ENCODE measurements at regions not wholly inside any gene's neighbourhood (a gene's known extent, or its start where the extent isn't known, plus 50 kb on each side); places are given as distances from the start of the nearest gene placed in this dataset.

DNA sequence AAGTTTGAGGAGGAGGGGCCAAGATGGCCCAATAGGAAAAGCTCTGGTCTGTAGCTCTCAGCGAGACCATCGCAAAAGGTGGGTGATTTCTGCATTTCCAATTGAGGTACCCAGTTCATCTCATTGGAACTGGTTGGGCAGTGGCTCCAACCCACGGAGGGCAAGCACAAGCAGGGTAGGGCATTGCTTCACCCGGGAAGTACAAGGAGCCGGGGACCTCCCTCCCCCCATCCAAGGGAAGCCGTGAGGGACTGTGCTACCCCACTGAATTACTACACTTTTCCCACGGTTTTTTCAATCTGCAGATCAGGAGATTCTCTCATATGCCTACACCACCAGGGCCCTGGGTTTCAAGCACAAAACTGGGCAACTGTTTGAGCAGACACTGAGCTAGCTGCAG is 58.0 kb upstream of the EFCAB3 start:
- TF ChIP-seq SIN3A (IDR thresholded peaks at IDR 0.05; ENCODE audit: borderline replicate concordance, insufficient read depth, low read length) (no peak), POLR2AphosphoS5 (IDR thresholded peaks at IDR 0.05; ENCODE audit: low read depth, low read length) (no peak)

DNA sequence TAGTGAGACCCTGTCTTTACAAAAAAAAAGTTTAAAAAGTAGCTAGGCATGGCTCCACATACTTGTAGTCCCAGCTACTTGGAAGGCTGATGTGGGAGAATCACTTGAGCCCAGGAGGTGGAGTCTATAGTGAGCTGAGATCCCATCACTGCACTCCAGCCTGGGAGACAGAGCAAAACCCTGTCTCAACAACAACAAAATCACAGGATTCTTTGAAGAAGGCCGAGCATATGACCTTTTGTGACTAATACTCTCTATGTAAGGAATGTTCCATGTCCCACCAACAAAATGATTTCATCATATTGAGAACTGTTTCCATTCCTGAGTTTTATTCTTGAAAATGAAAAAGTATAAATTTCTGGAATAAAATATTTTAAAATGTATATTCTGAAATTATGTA is 58.9 kb upstream of the EFCAB3 start:
- no peak for TF ChIP-seq REST (IDR thresholded peaks at IDR 0.05; ENCODE audit: insufficient read depth in 1 of 2, low read depth in 2 of 2, low read length in 2 of 2)
- TF ChIP-seq SIN3A (IDR thresholded peaks at IDR 0.05; ENCODE audit: borderline replicate concordance, insufficient read depth, low read length) = no peak
- no peak for TF ChIP-seq POLR2AphosphoS5 (IDR thresholded peaks at IDR 0.05; ENCODE audit: low read depth, low read length)
- TF ChIP-seq FOXP2 (optimal IDR thresholded peaks at IDR 0.05; ENCODE audit: borderline replicate concordance, extremely low read depth, extremely low read length, insufficient read depth) = no peak
- no peak for TF ChIP-seq TAF1 (IDR thresholded peaks at IDR 0.05; ENCODE audit: borderline replicate concordance, insufficient read depth, low read length)

DNA sequence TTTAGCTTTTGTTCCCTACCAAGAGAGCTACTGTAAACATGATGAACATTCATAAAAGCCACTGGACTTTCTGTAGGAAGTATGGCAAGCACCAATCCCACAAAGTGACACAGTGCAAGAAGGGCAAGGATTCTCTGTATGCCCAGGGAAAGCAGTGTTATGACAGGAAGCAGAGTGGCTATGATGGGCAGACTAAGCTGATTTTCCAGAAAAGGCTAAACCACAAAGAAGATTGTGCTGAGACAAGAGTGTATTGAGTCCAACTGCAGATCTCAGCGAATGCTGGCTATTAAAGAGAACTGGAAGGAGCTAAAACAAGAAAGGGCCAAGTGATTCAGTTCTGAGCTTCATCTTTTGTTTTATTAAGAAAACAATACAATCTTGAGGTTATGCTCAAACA is 60.5 kb upstream of the EFCAB3 start:
- TF ChIP-seq POLR2AphosphoS5 (IDR thresholded peaks at IDR 0.05; ENCODE audit: low read depth, low read length) = no peak
- TF ChIP-seq TAF1 (IDR thresholded peaks at IDR 0.05; ENCODE audit: borderline replicate concordance, insufficient read depth, low read length) = no peak
- no peak for TF ChIP-seq SIN3A (IDR thresholded peaks at IDR 0.05; ENCODE audit: borderline replicate concordance, insufficient read depth, low read length)
- TF ChIP-seq FOXP2 (optimal IDR thresholded peaks at IDR 0.05; ENCODE audit: borderline replicate concordance, extremely low read depth, extremely low read length, insufficient read depth) = no peak
- TF ChIP-seq REST (IDR thresholded peaks at IDR 0.05; ENCODE audit: insufficient read depth in 1 of 2, low read depth in 2 of 2, low read length in 2 of 2) = no peak

DNA sequence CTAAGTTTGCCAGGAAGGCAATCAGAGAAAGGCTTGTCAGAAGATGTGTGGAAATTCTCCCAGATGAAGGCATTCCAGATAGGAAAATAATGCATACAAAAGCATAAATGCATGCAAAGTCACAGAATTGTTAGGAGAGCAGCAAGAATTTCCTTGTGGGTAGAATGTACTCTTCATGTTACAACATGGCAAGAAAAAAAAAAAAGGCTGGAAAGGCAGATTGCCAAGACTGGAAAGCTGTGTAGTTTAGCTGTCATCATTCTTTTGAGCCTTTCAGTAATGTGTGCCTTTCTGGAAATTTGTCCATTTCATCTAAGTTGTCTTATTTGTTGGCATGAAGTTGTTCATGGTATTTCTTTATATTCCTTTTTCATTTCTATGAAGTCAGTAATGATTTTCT is 71.0 kb upstream of the EFCAB3 start:
- TF ChIP-seq TAF1 (IDR thresholded peaks at IDR 0.05; ENCODE audit: borderline replicate concordance, insufficient read depth, low read length) = no peak
- TF ChIP-seq POLR2AphosphoS5 (IDR thresholded peaks at IDR 0.05; ENCODE audit: low read depth, low read length) = no peak
- no peak for TF ChIP-seq SIN3A (IDR thresholded peaks at IDR 0.05; ENCODE audit: borderline replicate concordance, insufficient read depth, low read length)
- TF ChIP-seq FOXP2 (optimal IDR thresholded peaks at IDR 0.05; ENCODE audit: borderline replicate concordance, extremely low read depth, extremely low read length, insufficient read depth) = no peak
- no peak for TF ChIP-seq REST (IDR thresholded peaks at IDR 0.05; ENCODE audit: insufficient read depth in 1 of 2, low read depth in 2 of 2, low read length in 2 of 2)

DNA sequence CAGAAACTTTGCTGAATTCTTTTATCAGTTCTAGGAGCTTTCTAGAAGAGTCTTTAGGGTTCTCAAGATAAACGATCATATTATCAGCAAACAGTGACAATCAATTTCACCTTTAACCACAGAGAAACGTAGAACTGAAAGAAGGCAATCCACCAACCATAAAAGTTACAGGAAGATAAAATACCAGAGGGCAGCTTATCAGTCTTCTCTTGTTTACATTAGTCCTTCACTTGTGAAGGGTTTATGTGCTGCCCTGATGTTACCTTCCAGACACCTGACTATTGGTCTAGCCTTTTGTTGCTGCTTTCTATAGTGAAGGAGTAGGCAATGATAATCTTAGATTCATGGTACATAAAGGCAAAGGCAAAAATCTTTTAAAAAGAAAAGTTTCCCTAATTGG is 73.2 kb upstream of the EFCAB3 start:
- TF ChIP-seq SIN3A (IDR thresholded peaks at IDR 0.05; ENCODE audit: borderline replicate concordance, insufficient read depth, low read length) = no peak
- TF ChIP-seq TAF1 (IDR thresholded peaks at IDR 0.05; ENCODE audit: borderline replicate concordance, insufficient read depth, low read length) = no peak
- TF ChIP-seq REST (IDR thresholded peaks at IDR 0.05; ENCODE audit: insufficient read depth in 1 of 2, low read depth in 2 of 2, low read length in 2 of 2) = no peak
- TF ChIP-seq POLR2AphosphoS5 (IDR thresholded peaks at IDR 0.05; ENCODE audit: low read depth, low read length) = no peak
- TF ChIP-seq FOXP2 (optimal IDR thresholded peaks at IDR 0.05; ENCODE audit: borderline replicate concordance, extremely low read depth, extremely low read length, insufficient read depth) = no peak

Measured in PFSK-1 (cell line).